PC-3 (cell line): ENCODE measurements at regions not wholly inside any gene's neighbourhood (a gene's known extent, or its start where the extent isn't known, plus 50 kb on each side); places are given as distances from the start of the nearest gene placed in this dataset.

ENCODE experiments used
- ATAC-seq: fragments of 200-7000 bp; cut with Tn5 transposase; 2 replicates; pipeline ENCODE4 v1.9.1; 2020; ENCODE audit warnings: mild to moderate bottlenecking, moderate library complexity
- BruUV-seq: library from RNA; stranded (reverse); fragments of 400-500 nt; replicated peaks from 2 replicates; lab custom pipeline; 2021; lab: Mats Ljungman, UMichigan
- CTCF ChIA-PET: fragments of 300-600 bp; sonication (Branson Sonifier 250); formaldehyde crosslinking; loops from one replicate; lab custom pipeline; 2022; ENCODE audit warnings: antibody characterized with exemption; lab: Charles Lee
- POLR2A ChIA-PET: fragments of 300-600 bp; sonication (Branson Sonifier 250); formaldehyde crosslinking; loops from one replicate; lab custom pipeline; 2022; ENCODE audit warnings: antibody characterized with exemption; ENCODE audit not compliant: unreplicated experiment; lab: Charles Lee
- DNase-seq: peaks from one replicate; pipeline ENCODE4 v3.0.0-alpha.2; 2015
- H2AFZ ChIP-seq: fragments of 300-600 bp; sonication (generic); 2 replicates; pipeline ENCODE4 v1.6.0; 2016; ENCODE audit warnings: antibody characterized with exemption, low read length
- H3F3A ChIP-seq: fragments of 300-600 bp; sonication (generic); one replicate; pipeline ENCODE4 v1.6.0; 2017; ENCODE audit warnings: antibody characterized with exemption, low read length, control low read depth, mild to moderate bottlenecking; ENCODE audit not compliant: unreplicated experiment
- H3K27ac ChIP-seq: fragments of 300-600 bp; sonication (generic); 2 replicates; pipeline ENCODE4 v1.5.1; 2016; ENCODE audit warnings: mild to moderate bottlenecking, low read length
- H3K27me3 ChIP-seq: fragments of 300-600 bp; sonication (generic); 2 replicates; pipeline ENCODE4 v1.6.1; 2016; ENCODE audit warnings: low read length, mixed read lengths
- H3K36me3 ChIP-seq: fragments of 300-600 bp; sonication (generic); 2 replicates; pipeline ENCODE4 v1.6.1; 2016; ENCODE audit warnings: low read depth, mixed run types, low read length, mixed read lengths
- H3K4me1 ChIP-seq: fragments of 300-600 bp; sonication (generic); 2 replicates; pipeline ENCODE4 v1.5.1; 2016; ENCODE audit warnings: low read length; ENCODE audit not compliant: insufficient read depth
- H3K4me2 ChIP-seq: fragments of 300-600 bp; sonication (generic); 2 replicates; pipeline ENCODE4 v1.6.0; 2016; ENCODE audit warnings: low read length
- H3K4me3 ChIP-seq: fragments of 300-600 bp; sonication (generic); 2 replicates; pipeline ENCODE4 v1.5.1; 2016; ENCODE audit warnings: mild to moderate bottlenecking, low read length, mixed read lengths
- H3K79me2 ChIP-seq: fragments of 300-600 bp; sonication (generic); 2 replicates; pipeline ENCODE4 v1.6.1; 2017; ENCODE audit warnings: low read length, mixed read lengths
- H3K9ac ChIP-seq: fragments of 300-600 bp; sonication (generic); 2 replicates; pipeline ENCODE4 v1.6.0; 2016; ENCODE audit warnings: mild to moderate bottlenecking, low read length
- H3K9me2 ChIP-seq: fragments of 300-600 bp; sonication (generic); replicated peaks from 2 replicates; pipeline ENCODE4 v1.6.1; 2016; ENCODE audit warnings: mixed run types, low read length, mixed read lengths
- H3K9me3 ChIP-seq: fragments of 300-600 bp; sonication (generic); 2 replicates; pipeline ENCODE4 v1.6.1; 2016; ENCODE audit warnings: low read length, mixed read lengths
- H4K20me1 ChIP-seq: fragments of 300-600 bp; sonication (generic); 2 replicates; pipeline ENCODE4 v1.6.1; 2016; ENCODE audit warnings: low read length, mixed read lengths
- EZH2 ChIP-seq: fragments of 300-600 bp; sonication (generic); IDR thresholded peaks from one replicate; pipeline ENCODE4 v1.6.1; 2017; ENCODE audit warnings: antibody characterized with exemption, mild to moderate bottlenecking, low read length; ENCODE audit not compliant: unreplicated experiment
- EZH2phosphoT487 ChIP-seq: fragments of 300-600 bp; sonication (generic); IDR thresholded peaks from 2 replicates; pipeline ENCODE4 v1.6.1; 2018; ENCODE audit warnings: mild to moderate bottlenecking, antibody characterized with exemption, low read length, borderline replicate concordance
- intact Hi-C: fragments of 100-400 bp; cut with micrococcal nuclease; formaldehyde crosslinking; loops from 2 replicates; pipeline ENCODE4 v1.9.0; 2023
- TF ChIP-seq, protein P1 (sequence below): fragments of 300-600 bp; sonication (generic); conservative IDR thresholded peaks from 2 replicates; pipeline ENCODE4 v1.5.1; 2017; ENCODE audit warnings: antibody characterized with exemption, low read depth, mild to moderate bottlenecking, low read length

DNA sequence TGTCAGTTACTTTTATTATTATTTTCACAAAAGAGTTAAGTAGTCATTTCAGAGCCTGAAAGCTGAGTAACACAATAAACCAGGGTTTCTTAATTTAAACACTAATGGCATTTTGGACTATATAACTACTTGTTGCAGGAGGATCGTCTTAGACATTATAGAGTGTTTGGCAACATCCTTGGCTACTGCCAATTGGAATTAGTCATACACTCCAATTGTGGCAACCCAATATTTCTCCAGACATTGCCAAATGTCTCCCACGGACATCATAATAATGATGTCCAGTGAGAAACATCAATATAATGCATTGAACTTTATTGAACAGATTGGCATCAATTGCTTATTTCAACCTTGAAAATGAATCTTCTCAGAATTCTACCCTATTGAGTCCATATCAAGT is 441.9 kb upstream of the ADGRL4 start:
- DNase-seq, result peak; percentile 4
- H3K27me3 ChIP-seq, result no peaks in the 10 kb centered on the region
- no peak overlapping the region for H3K4me3 ChIP-seq
- TF ChIP-seq EZH2phosphoT487 (no peak), EZH2 (no peak)
- TF ChIP-seq, protein P1, sequence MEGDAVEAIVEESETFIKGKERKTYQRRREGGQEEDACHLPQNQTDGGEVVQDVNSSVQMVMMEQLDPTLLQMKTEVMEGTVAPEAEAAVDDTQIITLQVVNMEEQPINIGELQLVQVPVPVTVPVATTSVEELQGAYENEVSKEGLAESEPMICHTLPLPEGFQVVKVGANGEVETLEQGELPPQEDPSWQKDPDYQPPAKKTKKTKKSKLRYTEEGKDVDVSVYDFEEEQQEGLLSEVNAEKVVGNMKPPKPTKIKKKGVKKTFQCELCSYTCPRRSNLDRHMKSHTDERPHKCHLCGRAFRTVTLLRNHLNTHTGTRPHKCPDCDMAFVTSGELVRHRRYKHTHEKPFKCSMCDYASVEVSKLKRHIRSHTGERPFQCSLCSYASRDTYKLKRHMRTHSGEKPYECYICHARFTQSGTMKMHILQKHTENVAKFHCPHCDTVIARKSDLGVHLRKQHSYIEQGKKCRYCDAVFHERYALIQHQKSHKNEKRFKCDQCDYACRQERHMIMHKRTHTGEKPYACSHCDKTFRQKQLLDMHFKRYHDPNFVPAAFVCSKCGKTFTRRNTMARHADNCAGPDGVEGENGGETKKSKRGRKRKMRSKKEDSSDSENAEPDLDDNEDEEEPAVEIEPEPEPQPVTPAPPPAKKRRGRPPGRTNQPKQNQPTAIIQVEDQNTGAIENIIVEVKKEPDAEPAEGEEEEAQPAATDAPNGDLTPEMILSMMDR, result no peak
- no peaks in the 10 kb centered on the region for H3K79me2 ChIP-seq
- POLR2A ChIA-PET, result no interaction called here
- intact Hi-C loops, result no loop called here
- no peak overlapping the region for H2AFZ ChIP-seq
- H3K36me3 ChIP-seq, result no peaks in the 10 kb centered on the region
- H3K9me3 ChIP-seq, result no peaks in the 10 kb centered on the region
- no peak overlapping the region for H3K27ac ChIP-seq
- H3F3A ChIP-seq, result no peaks in the 10 kb centered on the region
- CTCF ChIA-PET, result no interaction called here
- no TSS peak for BruUV-seq
- H3K4me1 ChIP-seq, result no peaks in the 10 kb centered on the region
- no peak for ATAC-seq
- H4K20me1 ChIP-seq, result no peaks in the 10 kb centered on the region
- H3K4me2 ChIP-seq, result no peak overlapping the region
- no peak overlapping the region for H3K9ac ChIP-seq
- no peaks in the 10 kb centered on the region for H3K9me2 ChIP-seq

DNA sequence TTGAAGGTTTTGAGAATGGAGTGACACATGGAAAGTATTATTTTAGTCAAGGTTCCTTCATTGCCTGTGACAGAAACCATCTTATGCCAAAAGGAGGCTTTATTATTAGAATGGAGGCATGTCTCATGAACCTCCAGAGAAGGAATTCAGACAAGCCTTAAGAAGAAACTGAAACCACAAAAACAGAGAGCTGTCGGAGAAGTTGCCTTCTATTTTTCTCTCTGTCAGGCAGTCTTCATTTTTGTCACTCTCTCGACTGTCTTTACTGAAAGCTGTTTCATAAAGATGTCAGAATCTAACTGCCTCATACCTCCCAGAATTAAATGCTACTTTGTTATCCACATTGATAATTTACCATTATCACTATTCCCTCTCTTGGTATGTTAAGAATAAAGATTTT is 434.7 kb upstream of the ADGRL4 start:
- ATAC-seq, result no peak
- no peak overlapping the region for H3K9ac ChIP-seq
- H3K9me3 ChIP-seq, result no peaks in the 10 kb centered on the region
- ChIA-PET POLR2A (no interaction called here), CTCF (no interaction called here)
- no peaks in the 10 kb centered on the region for H3K27me3 ChIP-seq
- no TSS peak for BruUV-seq
- no peaks in the 10 kb centered on the region for H3K36me3 ChIP-seq
- H4K20me1 ChIP-seq, result no peaks in the 10 kb centered on the region
- H3K4me2 ChIP-seq, result no peak overlapping the region
- no peak overlapping the region for H3K4me3 ChIP-seq
- no peak overlapping the region for H3K27ac ChIP-seq
- intact Hi-C loops, result no loop called here
- H2AFZ ChIP-seq, result no peak overlapping the region
- TF ChIP-seq EZH2phosphoT487, result no peak
- H3F3A ChIP-seq, result no peaks in the 10 kb centered on the region
- no peak for DNase-seq
- H3K79me2 ChIP-seq, result no peaks in the 10 kb centered on the region
- H3K9me2 ChIP-seq, result no peaks in the 10 kb centered on the region
- H3K4me1 ChIP-seq, result no peaks in the 10 kb centered on the region

DNA sequence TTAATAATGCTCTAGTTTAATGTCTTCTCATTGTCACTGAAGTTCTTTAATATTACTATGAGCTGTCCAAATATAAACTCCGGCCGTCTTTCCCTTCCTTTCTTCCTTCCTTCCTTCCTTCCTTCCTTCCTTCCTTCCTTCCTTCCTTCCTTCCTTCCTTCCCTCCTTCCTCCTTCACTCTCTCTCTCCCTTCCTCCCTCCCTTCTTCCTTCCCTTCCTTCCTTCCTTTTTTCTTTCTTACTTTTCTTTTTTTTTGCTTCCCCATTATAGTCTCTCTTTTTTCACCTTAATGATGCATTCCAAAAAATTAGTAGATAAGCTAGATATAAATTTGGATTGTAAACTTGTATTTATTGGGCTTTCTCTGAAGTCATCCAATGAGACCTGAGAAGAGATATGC is 431.0 kb upstream of the ADGRL4 start:
- ATAC-seq, result no peak
- H2AFZ ChIP-seq, result no peak overlapping the region
- H3K4me1 ChIP-seq, result no peaks in the 10 kb centered on the region

More for the DNA sequence above, 431.0 kb upstream of the ADGRL4 start:
- Histone ChIP-seq H3K27me3 (no peaks in the 10 kb centered on the region), H4K20me1 (no peaks in the 10 kb centered on the region), H3K27ac (no peak overlapping the region), H3K4me3 (no peak overlapping the region), H3K36me3 (no peaks in the 10 kb centered on the region), H3K9me3 (no peaks in the 10 kb centered on the region), H3F3A (no peaks in the 10 kb centered on the region), H3K4me2 (no peak overlapping the region), H3K9me2 (no peaks in the 10 kb centered on the region), H3K79me2 (no peaks in the 10 kb centered on the region), H3K9ac (no peak overlapping the region)
- DNase-seq, result no peak
- CTCF ChIA-PET, result no interaction called here
- BruUV-seq, result no TSS peak
- POLR2A ChIA-PET, result no interaction called here
- intact Hi-C loops, result no loop called here
- TF ChIP-seq EZH2 (no peak), EZH2phosphoT487 (no peak)
- TF ChIP-seq, protein P1, result no peak
